HepG2 (cell line): ENCODE measurements at regions not wholly inside any gene's neighbourhood (a gene's known extent, or its start where the extent isn't known, plus 50 kb on each side); places are given as distances from the start of the nearest gene placed in this dataset.

ENCODE experiments used
- ATAC-seq: fragments of 200-7000 bp; cut with Tn5 transposase; 3 replicates; pipeline ENCODE4 v1.9.1; 2020; ENCODE audit warnings: mild to moderate bottlenecking, moderate library complexity
- BruUV-seq: library from RNA; stranded (reverse); fragments of 400-500 nt; replicated peaks from 2 replicates; lab custom pipeline; 2021; lab: Mats Ljungman, UMichigan
- CTCF ChIA-PET: fragments of 300-600 bp; formaldehyde crosslinking; extraction: SDS; loops from one replicate; lab custom pipeline; 2021; ENCODE audit warnings: low total read pairs, inconsistent platforms, low intra/inter-chr PET ratio; lab: Yijun Ruan, JAX
- POLR2A ChIA-PET: fragments of 350-600 bp; sonication (Branson Sonifier 250); formaldehyde crosslinking; loops from one replicate; lab custom pipeline; 2020; ENCODE audit warnings: antibody characterized with exemption, inconsistent platforms; lab: Yijun Ruan, JAX
- DNase-seq: peaks from one replicate; pipeline ENCODE4 v3.0.0-alpha.2; 2015; ENCODE audit warnings: low spot score
- FAIRE-seq: peaks from 3 replicates; lab custom pipeline; 2011; peaks lifted over from hg19 to GRCh38; lab: Jason Lieb, UNC
- H2AFZ ChIP-seq: one replicate; pipeline ENCODE4 v1.6.1; 2011; ENCODE audit warnings: low read length, inconsistent platforms
- H3K27ac ChIP-seq: fragments of 300-600 bp; 3 replicates; pipeline ENCODE4 v1.8.0; 2011; ENCODE audit warnings: mixed run types, mild to moderate bottlenecking, mixed read lengths, low read length, inconsistent platforms; ENCODE audit not compliant: insufficient read depth; ENCODE audit errors: extremely low read length
- H3K27me3 ChIP-seq, 2 experiments: fragments of 200-600 bp in 1 of 2; 2 replicates in 1 of 2; 3 replicates in 1 of 2; pipeline versions ENCODE4 v1.6.0 to v1.8.0; 2011; ENCODE audit warnings: low read length in 2 of 2, mild to moderate bottlenecking in 2 of 2, moderate library complexity in 2 of 2, inconsistent platforms in 1 of 2; ENCODE audit not compliant: insufficient read depth in 2 of 2, control insufficient read depth in 1 of 2
- H3K36me3 ChIP-seq, 2 experiments: fragments of 200-600 bp in 1 of 2; replicated peaks in 1 of 2; 2 replicates in 1 of 2; 3 replicates in 1 of 2; pipeline versions ENCODE4 v1.5.1 to v1.8.0; 2011; ENCODE audit warnings: low read length in 2 of 2, inconsistent platforms in 1 of 2; ENCODE audit not compliant: insufficient read depth in 2 of 2, control insufficient read depth in 1 of 2
- H3K4me1 ChIP-seq: 2 replicates; pipeline ENCODE4 v1.5.1; 2012; ENCODE audit warnings: low read length, inconsistent platforms; ENCODE audit not compliant: insufficient read depth
- H3K4me2 ChIP-seq: 2 replicates; pipeline ENCODE4 v1.6.0; 2011; ENCODE audit warnings: low read depth, low read length, inconsistent platforms
- H3K4me3 ChIP-seq, 3 experiments: fragments of 200-600 bp in 1 of 3; sonication (generic), shearing (Covaris generic) in 1 of 3; replicated peaks in 1 of 3; 2 replicates each; pipeline ENCODE4 v1.5.1; 2011 to 2016; ENCODE audit warnings: low read length in 3 of 3, inconsistent platforms in 2 of 3, low read depth in 2 of 3, mild to moderate bottlenecking in 2 of 3, control low read depth in 1 of 3, mixed read lengths in 1 of 3; ENCODE audit not compliant: insufficient read depth in 1 of 3
- H3K79me2 ChIP-seq: one replicate; pipeline ENCODE4 v1.6.1; 2011; ENCODE audit warnings: low read length, inconsistent platforms; ENCODE audit not compliant: insufficient read depth
- H3K9ac ChIP-seq: 2 replicates; pipeline ENCODE4 v1.6.0; 2011; ENCODE audit warnings: mild to moderate bottlenecking, low read depth, low read length, inconsistent platforms; ENCODE audit not compliant: insufficient read depth
- H3K9me3 ChIP-seq: 2 replicates; pipeline ENCODE4 v1.5.1; 2012; ENCODE audit warnings: mild to moderate bottlenecking, low read length
- H4K20me1 ChIP-seq: 2 replicates; pipeline ENCODE4 v1.6.0; 2011; ENCODE audit warnings: inconsistent platforms, mild to moderate bottlenecking, low read length, moderate library complexity; ENCODE audit not compliant: insufficient read depth
- ATRX ChIP-seq: sonication (generic); formaldehyde crosslinking; IDR thresholded peaks from 2 replicates; pipeline ENCODE4 v1.4.0; 2020; ENCODE audit warnings: missing genetic modification reagents, borderline replicate concordance
- FOXJ3 ChIP-seq: sonication (generic); formaldehyde crosslinking; IDR thresholded peaks from 2 replicates; pipeline ENCODE4 v1.4.0; 2020; ENCODE audit warnings: missing genetic modification reagents, mild to moderate bottlenecking, borderline replicate concordance
- IKZF5 ChIP-seq: IDR thresholded peaks from 2 replicates; pipeline ENCODE4 v1.6.1; 2018; ENCODE audit warnings: missing genetic modification reagents, mild to moderate bottlenecking, missing compliant biosample characterization
- KLF15 ChIP-seq: sonication (generic); formaldehyde crosslinking; IDR thresholded peaks from 2 replicates; pipeline ENCODE4 v1.8.1; 2023; ENCODE audit warnings: borderline replicate concordance, mild to moderate bottlenecking, inconsistent platforms, missing genetic modification reagents, mixed read lengths
- NFYB ChIP-seq: sonication (generic); formaldehyde crosslinking; IDR thresholded peaks from 2 replicates; pipeline ENCODE4 v1.4.0; 2020; ENCODE audit warnings: missing genetic modification reagents
- PHB2 ChIP-seq: fragments of 450-650 bp; IDR thresholded peaks from 2 replicates; pipeline ENCODE4 v1.6.1; 2018; ENCODE audit not compliant: partially characterized antibody
- PRPF4 ChIP-seq: fragments of 200-400 bp; formaldehyde crosslinking; IDR thresholded peaks from 2 replicates; pipeline ENCODE4 v1.6.1; 2016; ENCODE audit warnings: low read length, low read depth; ENCODE audit not compliant: poor library complexity, severe bottlenecking
- REPIN1 ChIP-seq: sonication (generic); formaldehyde crosslinking; IDR thresholded peaks from 2 replicates; pipeline ENCODE4 v1.8.0; 2022; ENCODE audit warnings: missing genetic modification reagents, low read depth, mild to moderate bottlenecking, borderline replicate concordance
- TAF1 ChIP-seq: sonication (generic); formaldehyde crosslinking; IDR thresholded peaks from 2 replicates; pipeline ENCODE4 v1.4.0; 2020; ENCODE audit warnings: missing genetic modification reagents
- ZBTB4 ChIP-seq: sonication (generic); formaldehyde crosslinking; IDR thresholded peaks from 2 replicates; pipeline ENCODE4 v1.4.0; 2020; ENCODE audit warnings: missing genetic modification reagents, mild to moderate bottlenecking, borderline replicate concordance
- ZNF468 ChIP-seq: sonication (generic); formaldehyde crosslinking; IDR thresholded peaks from 2 replicates; pipeline ENCODE4 v1.8.0; 2022; ENCODE audit warnings: mild to moderate bottlenecking, moderate library complexity, missing genetic modification reagents
- ZNF552 ChIP-seq: sonication (generic); formaldehyde crosslinking; IDR thresholded peaks from 2 replicates; pipeline ENCODE4 v1.9.0; 2022; ENCODE audit warnings: missing genetic modification reagents, mild to moderate bottlenecking, borderline replicate concordance
- ZNF678 ChIP-seq: sonication (generic); formaldehyde crosslinking; IDR thresholded peaks from 2 replicates; pipeline ENCODE4 v1.4.0; 2020; ENCODE audit warnings: mild to moderate bottlenecking, missing genetic modification reagents
- ZNF704 ChIP-seq: sonication (generic); formaldehyde crosslinking; IDR thresholded peaks from 2 replicates; pipeline ENCODE4 v1.8.1; 2023; ENCODE audit warnings: mild to moderate bottlenecking, inconsistent platforms, moderate library complexity, missing genetic modification reagents, borderline replicate concordance
- ZNF816 ChIP-seq: sonication (generic); formaldehyde crosslinking; IDR thresholded peaks from 2 replicates; pipeline ENCODE4 v1.8.0; 2022; ENCODE audit warnings: missing genetic modification reagents, mild to moderate bottlenecking, borderline replicate concordance
- ZNF841 ChIP-seq: sonication (generic); formaldehyde crosslinking; IDR thresholded peaks from 2 replicates; pipeline ENCODE4 v1.8.1; 2023; ENCODE audit warnings: missing genetic modification reagents, borderline replicate concordance
- ZSCAN21 ChIP-seq: sonication (generic); formaldehyde crosslinking; IDR thresholded peaks from 2 replicates; pipeline ENCODE4 v1.8.0; 2022; ENCODE audit warnings: mild to moderate bottlenecking, missing genetic modification reagents, moderate library complexity, borderline replicate concordance
- WGBS: methylation state at CpG from one replicate; pipeline ENCODE4 v1.1.6; 2017; ENCODE audit warnings: low lambda C conversion rate; 5-methylcytosine and 5-hydroxymethylcytosine counted together
- in situ Hi-C: cut with HindIII; loops from 2 replicates; pipeline ENCODE4 v1.10.0; 2017; ENCODE audit warnings: low pct_unique_long_range_greater_than_20kb; ENCODE audit not compliant: extremely low pct_ligation_motif_present
- intact Hi-C: fragments of 100-400 bp; cut with micrococcal nuclease; formaldehyde crosslinking; loops from one replicate; pipeline ENCODE4 v1.10.0; 2022; ENCODE audit not compliant: unreplicated experiment
- TF ChIP-seq, protein P1 (sequence below): sonication (generic); formaldehyde crosslinking; IDR thresholded peaks from 2 replicates; pipeline ENCODE4 v1.4.0; 2020; ENCODE audit warnings: mild to moderate bottlenecking, missing genetic modification reagents

- Histone ChIP-seq H3K4me1 (no peaks in the 10 kb centered on the region), H3K27me3 (peaks cover 0 to 75% of the 10 kb centered on the region in 2 experiments; a peak in 4 of 5 replicates), H2AFZ (no peak overlapping the region), H3K9ac (no peak overlapping the region), H3K27ac (no peak overlapping the region), H3K9me3 (no peaks in the 10 kb centered on the region), H4K20me1 (no peaks in the 10 kb centered on the region; the same call in 1 of the 2 replicates), H3K79me2 (no peaks in the 10 kb centered on the region), H3K4me2 (no peak overlapping the region), H3K36me3 (no peaks in the 10 kb centered on the region), H3K4me3 (no peak overlapping the region)
- ATAC-seq (no peak), FAIRE-seq (no peak), DNase-seq (no peak)
- ChIA-PET POLR2A (no interaction called here), CTCF (no interaction called here)
- intact Hi-C loops: no loop called here
- WGBS: 12% methylated on average over 7 of the region's 7 CpGs
- no TSS peak for BruUV-seq
- TF ChIP-seq, protein P1, sequence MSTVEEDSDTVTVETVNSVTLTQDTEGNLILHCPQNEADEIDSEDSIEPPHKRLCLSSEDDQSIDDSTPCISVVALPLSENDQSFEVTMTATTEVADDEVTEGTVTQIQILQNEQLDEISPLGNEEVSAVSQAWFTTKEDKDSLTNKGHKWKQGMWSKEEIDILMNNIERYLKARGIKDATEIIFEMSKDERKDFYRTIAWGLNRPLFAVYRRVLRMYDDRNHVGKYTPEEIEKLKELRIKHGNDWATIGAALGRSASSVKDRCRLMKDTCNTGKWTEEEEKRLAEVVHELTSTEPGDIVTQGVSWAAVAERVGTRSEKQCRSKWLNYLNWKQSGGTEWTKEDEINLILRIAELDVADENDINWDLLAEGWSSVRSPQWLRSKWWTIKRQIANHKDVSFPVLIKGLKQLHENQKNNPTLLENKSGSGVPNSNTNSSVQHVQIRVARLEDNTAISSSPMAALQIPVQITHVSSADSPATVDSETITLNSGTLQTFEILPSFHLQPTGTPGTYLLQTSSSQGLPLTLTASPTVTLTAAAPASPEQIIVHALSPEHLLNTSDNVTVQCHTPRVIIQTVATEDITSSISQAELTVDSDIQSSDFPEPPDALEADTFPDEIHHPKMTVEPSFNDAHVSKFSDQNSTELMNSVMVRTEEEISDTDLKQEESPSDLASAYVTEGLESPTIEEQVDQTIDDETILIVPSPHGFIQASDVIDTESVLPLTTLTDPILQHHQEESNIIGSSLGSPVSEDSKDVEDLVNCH (CRISPR knock-in tag): no peak
- TF ChIP-seq ZBTB4 (no peak), ZNF678 (CRISPR knock-in tag) (no peak), ZNF468 (CRISPR knock-in tag) (no peak), REPIN1 (CRISPR knock-in tag) (no peak), PRPF4 (no peak), NFYB (no peak), ZNF841 (CRISPR knock-in tag) (no peak), ZNF704 (CRISPR knock-in tag) (no peak), ATRX (CRISPR knock-in tag) (no peak), TAF1 (no peak), ZNF816 (CRISPR knock-in tag) (no peak), ZSCAN21 (CRISPR knock-in tag) (no peak), IKZF5 (CRISPR knock-in tag) (no peak), PHB2 (no peak), KLF15 (CRISPR knock-in tag) (no peak), ZNF552 (CRISPR knock-in tag) (no peak), FOXJ3 (CRISPR knock-in tag) (no peak)
- in situ Hi-C loops: loop anchor here (5.0 kb wide), 1 partner anchor 173 kb away; no protein-coding TSS in a partner anchor
Measured at GRCh38 chr16:86344586-86344871, 165.8 kb upstream of the FOXF1 start.
